Caco-2 (cell line): ENCODE measurements at regions not wholly inside any gene's neighbourhood (a gene's known extent, or its start where the extent isn't known, plus 50 kb on each side); places are given as distances from the start of the nearest gene placed in this dataset.

ENCODE experiments used
- BruUV-seq: library from RNA; stranded (reverse); fragments of 400-500 nt; replicated peaks from 2 replicates; lab custom pipeline; 2021; lab: Mats Ljungman, UMichigan
- CTCF ChIA-PET: fragments of 300-600 bp; sonication (Branson Sonifier 250); formaldehyde crosslinking; loops from one replicate; lab custom pipeline; 2022; ENCODE audit warnings: antibody characterized with exemption; lab: Charles Lee
- POLR2A ChIA-PET: fragments of 300-600 bp; sonication (Branson Sonifier 250); formaldehyde crosslinking; loops from one replicate; lab custom pipeline; 2022; ENCODE audit warnings: antibody characterized with exemption; lab: Charles Lee
- DNase-seq, 2 experiments: peaks; one replicate each; pipeline versions ENCODE4 v3.0.0 to v3.0.0-alpha.2; 2020 to 2022
- H3K27me3 ChIP-seq: replicated peaks from 2 replicates; pipeline ENCODE4 v1.6.0; 2011; ENCODE audit warnings: low read length; ENCODE audit not compliant: control insufficient read depth, insufficient read depth
- H3K36me3 ChIP-seq: 2 replicates; pipeline ENCODE4 v1.5.1; 2011; ENCODE audit warnings: low read length; ENCODE audit not compliant: control insufficient read depth, insufficient read depth
- H3K4me1 ChIP-seq: fragments of 250-450 bp; sonication (Bioruptor Pico); 2 replicates; pipeline ENCODE4 v1.5.1; 2020; ENCODE audit warnings: mild to moderate bottlenecking
- H3K4me3 ChIP-seq: 2 replicates; pipeline ENCODE4 v1.5.1; 2011; ENCODE audit warnings: low read depth, mild to moderate bottlenecking, control low read depth, low read length
- H3K9me3 ChIP-seq: fragments of 250-450 bp; sonication (Bioruptor Pico); 2 replicates; pipeline ENCODE4 v1.5.1; 2020; ENCODE audit warnings: mild to moderate bottlenecking, moderate library complexity
- H3K27ac Mint-ChIP-seq: one replicate; pipeline ENCODE4 v1.8.0; 2022; ENCODE audit warnings: mixed read lengths; ENCODE audit not compliant: unreplicated experiment
- H3K27me3 Mint-ChIP-seq: one replicate; pipeline ENCODE4 v1.8.0; 2022; ENCODE audit warnings: mixed read lengths; ENCODE audit not compliant: insufficient read depth, unreplicated experiment
- H3K36me3 Mint-ChIP-seq: one replicate; pipeline ENCODE4 v1.8.0; 2022; ENCODE audit warnings: mild to moderate bottlenecking, mixed read lengths; ENCODE audit not compliant: insufficient read depth, unreplicated experiment
- H3K4me1 Mint-ChIP-seq: one replicate; pipeline ENCODE4 v1.8.0; 2022; ENCODE audit warnings: low read depth, mixed read lengths; ENCODE audit not compliant: unreplicated experiment
- H3K4me3 Mint-ChIP-seq: one replicate; pipeline ENCODE4 v1.8.0; 2022; ENCODE audit warnings: mild to moderate bottlenecking, moderate library complexity, mixed read lengths; ENCODE audit not compliant: unreplicated experiment
- H3K9me3 Mint-ChIP-seq: one replicate; pipeline ENCODE4 v1.8.0; 2022; ENCODE audit warnings: mixed read lengths; ENCODE audit not compliant: unreplicated experiment
- CTCF ChIP-seq, 2 experiments: fragments of 200-600 bp in 1 of 2; IDR thresholded peaks; 1 replicate in 1 of 2; 2 replicates in 1 of 2; pipeline versions ENCODE4 v1.5.1 to v1.8.0; 2011 to 2022; ENCODE audit warnings: antibody characterized with exemption in 1 of 2, control low read depth in 1 of 2, inconsistent platforms in 1 of 2, low read depth in 1 of 2, low read length in 1 of 2, mild to moderate bottlenecking in 1 of 2, moderate library complexity in 1 of 2; ENCODE audit not compliant: insufficient read depth in 1 of 2, severe bottlenecking in 1 of 2, unreplicated experiment in 1 of 2
- intact Hi-C: fragments of 100-400 bp; cut with micrococcal nuclease; formaldehyde crosslinking; loops from one replicate; pipeline ENCODE4 v1.10.0; 2022; ENCODE audit not compliant: unreplicated experiment

GRCh38 chr4:30268370-30268769 lies 451.8 kb upstream of the PCDH7 start:
- intact Hi-C loops: no loop called here
- BruUV-seq: no TSS peak
- H3K4me1 ChIP-seq: no peaks in the 10 kb centered on the region
- no peaks in the 10 kb centered on the region for H3K27me3 ChIP-seq
- Mint-ChIP-seq H3K9me3 (no peaks in the 10 kb centered on the region), H3K4me3 (no peak overlapping the region), H3K36me3 (no peaks in the 10 kb centered on the region), H3K4me1 (peaks cover 4% of the 10 kb centered on the region), H3K27ac (no peak overlapping the region), H3K27me3 (peaks cover 2% of the 10 kb centered on the region)
- H3K9me3 ChIP-seq: no peaks in the 10 kb centered on the region
- DNase-seq: no peak
- no peaks in the 10 kb centered on the region for H3K36me3 ChIP-seq
- ChIA-PET CTCF (no interaction called here), POLR2A (no interaction called here)
- TF ChIP-seq CTCF (IDR thresholded peaks at IDR 0.05; ENCODE audit: insufficient read depth in 1 of 2, low read depth in 1 of 2, low read length in 1 of 2, severe bottlenecking in 1 of 2, unreplicated experiment in 1 of 2): no peak
- H3K4me3 ChIP-seq: no peak overlapping the region

DNA sequence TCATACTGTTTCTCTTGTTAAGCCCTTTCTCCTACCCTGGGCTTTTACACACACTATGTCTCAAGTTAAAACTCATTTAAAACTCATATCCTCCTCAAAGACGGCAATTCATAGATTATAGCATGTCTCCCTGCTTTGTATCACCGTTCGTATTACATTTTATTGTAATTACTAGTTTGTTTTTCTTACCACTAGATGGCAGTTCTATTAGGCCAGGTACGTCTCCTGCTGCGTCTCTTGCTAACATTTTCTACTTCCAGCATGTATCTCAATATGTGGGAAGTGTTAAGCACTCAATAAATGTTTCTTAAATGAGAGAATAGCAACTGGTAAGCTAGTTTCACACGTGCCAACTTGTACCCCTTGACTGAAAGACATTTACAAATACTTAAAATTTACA lies 450.3 kb upstream of the PCDH7 start:
- Histone ChIP-seq H3K4me1 (no peaks in the 10 kb centered on the region), H3K4me3 (no peak overlapping the region), H3K27me3 (no peaks in the 10 kb centered on the region), H3K36me3 (no peaks in the 10 kb centered on the region), H3K9me3 (no peaks in the 10 kb centered on the region)
- H3K27me3 Mint-ChIP-seq: peaks cover 2% of the 10 kb centered on the region
- H3K27ac Mint-ChIP-seq: no peak overlapping the region
- CTCF ChIA-PET: no interaction called here
- H3K4me1 Mint-ChIP-seq: peaks cover 2% of the 10 kb centered on the region
- no TSS peak for BruUV-seq
- POLR2A ChIA-PET: no interaction called here
- no peak overlapping the region for H3K4me3 Mint-ChIP-seq
- intact Hi-C loops: no loop called here
- DNase-seq: no peak
- no peaks in the 10 kb centered on the region for H3K9me3 Mint-ChIP-seq
- peak; percentile 31 to 36 for TF ChIP-seq CTCF (IDR thresholded peaks at IDR 0.05; ENCODE audit: insufficient read depth in 1 of 2, low read depth in 1 of 2, low read length in 1 of 2, severe bottlenecking in 1 of 2, unreplicated experiment in 1 of 2)
- H3K36me3 Mint-ChIP-seq: no peaks in the 10 kb centered on the region

DNA sequence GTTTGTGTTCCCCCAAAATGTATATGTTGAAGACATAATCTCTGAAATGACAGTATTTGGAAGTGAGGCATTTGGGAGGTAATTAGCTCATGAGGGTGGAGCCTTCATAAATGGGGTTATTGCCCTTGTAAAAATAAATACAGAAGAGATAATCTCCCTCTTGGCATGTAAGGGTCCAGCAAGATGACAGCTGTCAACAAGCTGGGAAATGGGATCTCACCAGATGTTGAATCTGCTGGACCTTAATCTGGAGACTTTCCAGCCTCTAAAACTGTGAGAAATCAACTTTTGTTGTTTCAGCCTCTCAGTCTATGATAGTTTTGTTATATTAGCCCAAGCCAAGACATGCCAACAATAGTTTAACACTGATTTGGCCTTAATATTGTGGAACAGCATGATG lies 438.2 kb upstream of the PCDH7 start:
- Histone ChIP-seq H3K4me3 (no peak overlapping the region), H3K9me3 (no peaks in the 10 kb centered on the region), H3K36me3 (no peaks in the 10 kb centered on the region), H3K27me3 (no peaks in the 10 kb centered on the region), H3K4me1 (no peaks in the 10 kb centered on the region)
- intact Hi-C loops: no loop called here
- CTCF ChIA-PET: no interaction called here
- Mint-ChIP-seq H3K27me3 (no peaks in the 10 kb centered on the region), H3K36me3 (no peaks in the 10 kb centered on the region), H3K27ac (no peak overlapping the region), H3K4me3 (no peak overlapping the region), H3K4me1 (no peaks in the 10 kb centered on the region), H3K9me3 (no peaks in the 10 kb centered on the region)
- no peak for DNase-seq
- POLR2A ChIA-PET: no interaction called here
- BruUV-seq: no TSS peak
- no peak for TF ChIP-seq CTCF (IDR thresholded peaks at IDR 0.05; ENCODE audit: insufficient read depth in 1 of 2, low read depth in 1 of 2, low read length in 1 of 2, severe bottlenecking in 1 of 2, unreplicated experiment in 1 of 2)
